T-helper 9 cell (primary cell): ENCODE measurements at regions not wholly inside any gene's neighbourhood (a gene's known extent, or its start where the extent isn't known, plus 50 kb on each side); places are given as distances from the start of the nearest gene placed in this dataset.

Experiments used
- DNase-seq: peaks from one replicate; pipeline ENCODE4 v3.0.0-alpha.2; 2020

- no peak for DNase-seq
Measured at GRCh38 chr10:78849731-78850130, 219.0 kb upstream of the ZMIZ1 start.

- no peak for DNase-seq
Measured at GRCh38 chr10:78850644-78851435, 217.9 kb upstream of the ZMIZ1 start.

GRCh38 chr10:78851647-78852046 lies 217.1 kb upstream of the ZMIZ1 start:
- no peak for DNase-seq

- DNase-seq = no peak
Measured at GRCh38 chr10:78852466-78853240, 216.1 kb upstream of the ZMIZ1 start.

DNA sequence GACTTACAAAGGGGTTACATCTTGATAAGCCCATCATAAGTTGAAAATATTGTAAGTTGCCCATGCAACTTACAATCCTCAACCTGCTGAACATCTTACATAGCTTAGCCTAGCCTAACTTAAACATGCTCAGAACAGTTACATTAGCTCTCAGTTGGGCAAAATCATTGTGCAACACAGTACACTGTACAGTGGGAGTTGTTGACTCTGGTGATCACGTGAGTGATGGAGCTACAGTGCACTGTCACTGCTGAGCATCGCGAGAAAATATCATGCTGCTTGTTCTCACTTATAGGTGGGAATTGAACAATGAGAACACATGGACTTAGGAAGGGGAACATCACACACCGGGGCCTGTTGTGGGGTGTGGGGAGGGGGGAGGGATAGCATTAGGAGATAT lies 214.9 kb upstream of the ZMIZ1 start:
- no peak for DNase-seq

- no peak for DNase-seq
Measured at GRCh38 chr10:78856421-78856820, 212.3 kb upstream of the ZMIZ1 start.

GRCh38 chr10:78857193-78857592 lies 211.6 kb upstream of the ZMIZ1 start:
- no peak for DNase-seq

- DNase-seq = no peak
Measured at GRCh38 chr10:78859266-78859665, 209.5 kb upstream of the ZMIZ1 start.

- DNase-seq = no peak
Measured at GRCh38 chr10:78859769-78860168, 209.0 kb upstream of the ZMIZ1 start.

DNA sequence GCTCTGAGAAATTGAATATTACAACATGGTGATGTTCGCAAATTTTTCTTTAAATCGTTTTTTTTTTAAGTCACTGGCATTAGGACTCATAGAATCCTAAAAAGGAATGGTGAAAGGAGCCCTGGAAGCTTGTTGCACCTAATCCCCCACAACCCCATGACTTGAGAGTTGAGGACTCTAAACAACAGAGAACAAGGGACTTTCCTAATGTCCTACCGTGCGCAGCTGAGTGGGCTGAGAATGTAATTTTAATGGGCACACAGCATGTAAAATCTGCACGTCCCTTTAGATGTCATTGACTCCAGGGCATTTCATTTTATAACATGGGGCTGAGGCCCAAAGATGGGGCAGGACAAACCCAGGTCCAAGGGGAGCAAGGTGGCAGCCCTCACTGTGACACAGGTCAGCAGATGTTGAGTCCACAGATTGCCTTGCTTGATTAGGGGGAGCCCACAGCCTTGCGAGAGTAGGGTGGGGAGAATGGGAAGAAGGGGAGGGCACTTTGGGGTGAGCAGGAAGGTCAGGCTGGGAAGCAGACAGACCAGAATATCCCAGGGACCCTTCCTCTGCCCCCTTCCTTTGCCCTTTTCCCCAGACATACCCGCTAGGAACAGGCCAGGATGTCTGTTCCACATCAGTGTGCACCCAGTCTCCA lies 208.4 kb upstream of the ZMIZ1 start:
- DNase-seq = no peak

GRCh38 chr10:78861529-78862327 lies 207.0 kb upstream of the ZMIZ1 start:
- DNase-seq = no peak

GRCh38 chr10:78862328-78862640 lies 206.5 kb upstream of the ZMIZ1 start:
- DNase-seq = no peak

DNA sequence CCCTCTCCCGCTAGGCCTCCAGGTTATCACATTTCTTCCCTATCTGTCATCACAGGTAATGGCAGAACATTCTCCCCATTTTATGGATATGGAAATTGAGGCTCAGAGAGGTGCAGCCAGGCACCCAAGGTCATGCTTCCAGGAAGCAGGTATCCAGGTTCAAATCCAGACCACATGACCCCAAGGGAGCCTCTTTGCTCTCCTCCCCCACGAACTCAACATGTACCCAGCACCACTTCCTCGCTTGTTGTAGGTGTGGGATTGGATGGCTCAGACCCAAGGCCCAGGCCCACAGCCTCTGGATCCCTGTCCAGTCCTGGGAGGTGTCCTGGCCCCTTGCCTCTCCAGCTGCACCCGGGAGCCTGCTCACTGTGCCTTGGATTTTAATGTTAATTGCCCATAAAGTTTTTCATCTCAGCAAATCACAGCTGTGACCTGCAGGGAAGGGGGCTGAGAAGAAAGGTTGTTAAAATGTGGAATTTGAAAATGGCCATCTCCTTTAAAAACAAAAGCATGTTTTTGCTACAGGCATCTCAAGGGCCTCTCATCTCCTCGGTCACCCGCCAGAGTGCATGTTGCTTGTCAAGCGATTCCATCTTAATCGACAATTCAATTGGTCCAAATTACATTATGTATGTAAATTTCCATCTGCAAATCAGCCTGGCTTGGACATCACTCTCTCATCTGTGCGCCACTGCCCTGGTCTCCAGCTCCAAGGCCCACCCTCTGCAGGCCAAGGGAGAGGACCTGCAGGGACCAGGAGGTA lies 205.4 kb upstream of the ZMIZ1 start:
- no peak for DNase-seq

- no peak for DNase-seq
Measured at GRCh38 chr10:78863906-78864239, 204.9 kb upstream of the ZMIZ1 start.

DNA sequence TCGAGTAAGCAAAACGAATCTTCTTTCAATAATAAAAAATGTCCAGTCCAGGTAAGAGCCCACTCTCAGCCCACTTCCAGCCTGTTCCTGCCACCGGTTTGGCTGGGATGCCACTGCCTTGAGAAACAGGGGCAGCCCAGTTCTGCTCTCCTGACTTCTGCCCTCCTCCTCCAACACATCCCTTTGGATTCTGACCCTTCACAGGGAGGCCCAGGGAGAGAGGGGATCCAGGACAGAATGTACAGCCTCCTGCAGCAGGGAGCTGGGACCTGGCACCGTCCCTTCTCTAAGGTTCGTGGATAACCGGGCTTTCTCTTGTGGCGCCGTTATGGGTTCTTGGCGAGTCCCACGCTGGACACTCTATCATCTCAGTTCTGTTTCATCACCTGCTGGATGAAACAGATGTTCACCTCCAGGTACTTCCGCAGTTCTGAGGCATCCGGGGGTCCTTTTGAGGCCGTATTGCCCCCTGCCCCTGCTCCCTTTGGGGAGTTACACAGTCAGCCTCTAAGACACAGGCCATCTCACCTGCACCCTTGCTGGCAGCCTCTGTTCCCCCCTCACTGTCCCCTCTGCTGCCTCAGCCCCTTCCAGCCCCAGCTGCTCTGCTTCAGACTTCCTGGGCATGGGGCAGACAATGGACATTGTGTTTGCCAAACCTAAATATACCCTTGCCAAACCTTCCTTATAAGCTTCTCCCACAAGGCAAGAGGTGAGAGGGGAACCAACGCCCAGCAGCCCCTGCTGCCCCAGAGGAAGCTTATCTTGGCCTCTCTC lies 203.8 kb upstream of the ZMIZ1 start:
- no peak for DNase-seq

- DNase-seq = no peak
Measured at GRCh38 chr10:78865538-78865875, 203.3 kb upstream of the ZMIZ1 start.

DNA sequence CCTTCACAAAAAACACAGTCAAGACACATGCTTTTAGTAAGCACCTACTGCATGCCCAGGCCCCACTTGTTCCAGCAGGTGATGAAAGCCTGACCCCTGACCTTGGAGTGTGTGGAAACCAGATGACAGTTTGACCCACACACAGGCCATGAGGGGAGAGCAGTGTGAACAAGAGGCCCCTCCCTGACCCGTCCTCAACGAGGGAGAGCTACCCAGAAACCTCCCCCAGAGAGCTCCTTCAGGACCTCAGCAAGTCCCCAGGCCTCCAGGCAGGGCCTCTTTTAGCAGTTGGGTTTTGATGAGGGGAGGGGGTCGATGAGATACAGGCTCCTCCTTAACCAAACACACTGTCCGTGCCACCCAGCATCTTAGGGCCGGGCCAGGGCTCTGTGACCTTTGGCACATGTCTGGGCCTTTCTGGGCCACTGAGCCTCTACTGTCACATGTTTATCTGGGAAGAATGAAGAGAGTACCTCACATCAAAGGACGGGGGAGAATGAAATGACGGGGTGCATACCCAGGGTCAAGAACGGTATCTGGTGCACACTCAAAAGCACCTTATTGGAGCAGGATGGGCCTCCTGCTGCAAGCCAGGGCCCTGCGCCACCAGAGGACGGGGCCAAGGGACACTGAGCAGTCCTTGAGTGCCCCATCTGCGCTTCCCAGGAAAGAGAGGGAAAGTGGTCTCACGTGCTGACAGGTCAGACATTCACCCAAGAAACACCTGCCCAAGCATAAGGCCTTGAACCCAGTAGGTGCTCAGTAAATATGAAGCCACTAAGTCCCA lies 202.6 kb upstream of the ZMIZ1 start:
- no peak for DNase-seq

DNA sequence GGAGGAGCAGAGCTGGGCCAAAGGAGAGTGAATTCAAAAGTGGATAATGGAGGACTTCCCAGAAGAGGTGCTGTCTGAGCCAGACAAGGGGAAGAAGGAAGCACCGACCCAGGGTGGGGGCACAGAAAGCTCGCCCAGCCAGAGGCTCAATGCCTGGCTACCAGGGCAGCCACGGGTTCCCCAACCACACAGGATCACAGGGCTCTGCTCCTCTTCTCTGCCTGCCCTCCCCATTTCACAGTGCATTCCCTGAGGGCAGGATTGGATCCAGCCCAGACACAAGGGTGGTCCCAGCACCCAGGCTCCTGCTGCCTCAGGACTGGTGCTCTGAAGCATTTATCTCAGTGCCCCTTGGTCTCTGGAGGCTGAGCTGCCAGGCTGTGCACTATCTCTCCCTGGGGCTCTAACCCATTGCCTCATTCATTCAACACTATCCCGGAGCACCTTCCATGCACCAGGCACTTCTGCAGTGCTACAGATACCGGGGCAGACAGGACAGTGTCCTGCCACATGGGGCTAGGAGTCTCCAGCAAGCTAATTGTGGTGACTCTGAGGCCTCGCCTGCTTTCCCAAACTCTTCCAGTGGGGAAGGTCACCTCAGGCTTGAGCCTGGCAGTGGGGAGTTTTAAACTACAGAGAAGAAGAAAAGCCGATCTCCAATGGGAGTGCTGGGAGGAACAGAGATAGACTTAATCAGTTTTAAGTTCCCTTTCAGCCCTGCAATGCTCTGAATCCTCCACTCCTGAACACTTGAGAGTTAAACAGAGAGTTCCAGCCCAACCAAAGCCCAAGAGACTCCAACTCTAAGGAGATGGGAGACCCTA lies 201.8 kb upstream of the ZMIZ1 start:
- no peak for DNase-seq

DNA sequence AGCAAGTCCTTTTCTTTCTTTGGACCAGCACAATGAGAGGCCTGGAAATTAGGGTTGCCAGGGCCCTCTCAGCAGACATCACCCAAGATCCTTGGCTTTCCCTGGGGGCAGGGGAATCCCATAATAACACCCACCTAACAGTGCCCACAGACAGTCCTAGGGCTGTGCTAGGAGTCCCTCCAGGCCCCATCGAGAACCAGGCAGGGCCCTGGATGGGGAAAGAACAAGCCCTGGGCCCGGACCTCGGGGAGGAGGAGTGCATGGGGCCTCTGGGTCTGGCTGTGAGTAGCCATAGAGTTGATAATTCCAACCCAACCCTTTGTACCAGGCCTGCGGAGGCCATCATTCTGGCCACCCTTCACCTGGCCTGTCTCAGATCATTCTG lies 201.2 kb upstream of the ZMIZ1 start:
- no peak for DNase-seq

DNA sequence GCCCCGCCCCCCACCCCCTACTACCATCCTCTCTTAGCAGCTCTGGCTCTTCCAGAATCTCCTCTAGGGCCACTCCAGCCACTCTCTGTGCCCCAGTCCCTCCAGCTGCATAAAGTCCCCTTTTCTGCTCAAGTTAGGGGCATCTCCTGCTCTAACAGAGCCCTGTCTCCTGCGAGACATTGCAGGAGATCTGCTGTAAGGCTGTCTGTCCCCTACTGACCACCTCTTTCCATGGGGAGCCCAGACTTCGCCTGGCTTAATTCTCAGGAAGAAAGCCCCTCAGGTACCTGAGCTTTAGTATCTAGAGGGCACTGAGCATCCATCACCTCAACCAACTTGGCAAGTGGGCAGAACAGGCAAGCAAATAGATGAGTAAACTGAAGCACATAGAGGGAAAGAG lies 200.7 kb upstream of the ZMIZ1 start:
- DNase-seq = no peak
